ENCODE measurements at regions not wholly inside any gene's neighbourhood (a gene's known extent, or its start where the extent isn't known, plus 50 kb on each side); places are given as distances from the start of the nearest gene placed in this dataset.
A peak's percentile ranks its signal among the peaks of the same experiment; 100 is the strongest.
"Not testable (repeated sequence)": the region's sequence is repeated elsewhere in the genome, so short reads cannot be mapped to it uniquely, and the experiment has no call there.

DNA sequence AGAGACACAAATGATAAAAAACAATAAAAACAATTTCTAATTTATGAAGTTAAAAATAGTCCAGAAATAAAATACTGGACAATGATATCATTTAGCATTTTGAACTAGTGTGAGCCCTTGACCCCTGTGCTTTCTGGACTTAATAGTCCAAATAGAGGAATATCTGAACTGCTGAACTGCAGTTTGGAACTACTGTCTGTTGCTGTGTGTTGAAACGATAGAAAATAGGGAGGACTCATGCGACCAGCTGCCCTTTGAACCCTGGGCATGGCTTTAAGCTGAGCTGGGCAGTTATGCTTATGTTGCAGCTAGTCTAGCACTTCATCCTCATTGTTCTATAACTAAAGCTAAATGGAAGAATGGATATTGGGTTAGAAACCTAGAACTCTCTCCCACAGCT, 99.5 kb downstream of the FMR1NB start:
- no peak for DNase-seq (ENCODE audit: low read depth in 2 of 2)
- no peak overlapping the region for H3K4me3 ChIP-seq (replicated peaks in 1 of 2; ENCODE audit: low read depth in 2 of 2, low read length in 2 of 2)
- TF ChIP-seq, protein P1, sequence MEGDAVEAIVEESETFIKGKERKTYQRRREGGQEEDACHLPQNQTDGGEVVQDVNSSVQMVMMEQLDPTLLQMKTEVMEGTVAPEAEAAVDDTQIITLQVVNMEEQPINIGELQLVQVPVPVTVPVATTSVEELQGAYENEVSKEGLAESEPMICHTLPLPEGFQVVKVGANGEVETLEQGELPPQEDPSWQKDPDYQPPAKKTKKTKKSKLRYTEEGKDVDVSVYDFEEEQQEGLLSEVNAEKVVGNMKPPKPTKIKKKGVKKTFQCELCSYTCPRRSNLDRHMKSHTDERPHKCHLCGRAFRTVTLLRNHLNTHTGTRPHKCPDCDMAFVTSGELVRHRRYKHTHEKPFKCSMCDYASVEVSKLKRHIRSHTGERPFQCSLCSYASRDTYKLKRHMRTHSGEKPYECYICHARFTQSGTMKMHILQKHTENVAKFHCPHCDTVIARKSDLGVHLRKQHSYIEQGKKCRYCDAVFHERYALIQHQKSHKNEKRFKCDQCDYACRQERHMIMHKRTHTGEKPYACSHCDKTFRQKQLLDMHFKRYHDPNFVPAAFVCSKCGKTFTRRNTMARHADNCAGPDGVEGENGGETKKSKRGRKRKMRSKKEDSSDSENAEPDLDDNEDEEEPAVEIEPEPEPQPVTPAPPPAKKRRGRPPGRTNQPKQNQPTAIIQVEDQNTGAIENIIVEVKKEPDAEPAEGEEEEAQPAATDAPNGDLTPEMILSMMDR (IDR thresholded peaks at IDR 0.05; ENCODE audit: low read depth, low read length): no peak

DNA sequence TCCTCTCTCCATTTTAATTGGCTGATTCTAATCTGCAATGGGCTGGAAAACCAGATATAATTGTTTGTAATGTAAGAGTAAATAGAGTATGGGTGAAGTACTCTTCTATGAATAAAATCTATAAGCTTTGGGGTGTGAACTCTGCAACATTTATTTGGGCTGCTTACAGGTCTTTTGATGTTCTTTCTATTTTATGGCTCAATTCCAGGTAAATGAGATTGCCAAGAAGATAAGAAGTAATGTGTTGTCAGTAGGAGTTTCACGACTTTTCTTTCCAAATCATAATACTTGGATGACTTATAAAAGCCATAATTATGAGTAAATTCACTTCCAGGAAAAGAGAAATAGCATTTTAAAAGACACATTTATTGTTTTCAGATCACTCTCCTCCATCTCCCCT, 103.5 kb downstream of the FMR1NB start:
- H3K4me3 ChIP-seq (replicated peaks in 1 of 2; ENCODE audit: low read depth in 2 of 2, low read length in 2 of 2): no peak overlapping the region
- no peak for DNase-seq (ENCODE audit: low read depth in 2 of 2)
- TF ChIP-seq, protein P1 (IDR thresholded peaks at IDR 0.05; ENCODE audit: low read depth, low read length): no peak

DNA sequence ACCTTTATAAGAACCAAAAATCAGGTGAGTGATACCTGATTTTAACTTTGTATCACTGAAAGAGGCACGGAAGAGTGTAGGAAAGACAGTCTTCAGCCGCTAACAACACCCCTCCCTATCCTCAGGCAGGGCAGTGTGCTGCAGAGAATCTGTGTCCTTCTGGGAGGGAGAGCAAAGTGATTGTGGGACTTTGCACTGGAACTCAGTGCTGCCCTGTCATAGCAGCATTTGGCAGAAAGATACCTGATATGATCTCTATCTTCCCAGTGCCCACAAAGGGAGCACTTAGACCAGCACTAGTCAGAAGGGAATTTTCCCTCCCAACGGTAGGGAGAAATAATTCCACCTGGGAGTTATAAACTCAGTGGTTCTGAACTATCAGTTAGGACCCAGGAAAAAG, 139.0 kb downstream of the FMR1NB start:
- TF ChIP-seq, protein P1 (IDR thresholded peaks at IDR 0.05; ENCODE audit: low read depth, low read length): no peak

DNA sequence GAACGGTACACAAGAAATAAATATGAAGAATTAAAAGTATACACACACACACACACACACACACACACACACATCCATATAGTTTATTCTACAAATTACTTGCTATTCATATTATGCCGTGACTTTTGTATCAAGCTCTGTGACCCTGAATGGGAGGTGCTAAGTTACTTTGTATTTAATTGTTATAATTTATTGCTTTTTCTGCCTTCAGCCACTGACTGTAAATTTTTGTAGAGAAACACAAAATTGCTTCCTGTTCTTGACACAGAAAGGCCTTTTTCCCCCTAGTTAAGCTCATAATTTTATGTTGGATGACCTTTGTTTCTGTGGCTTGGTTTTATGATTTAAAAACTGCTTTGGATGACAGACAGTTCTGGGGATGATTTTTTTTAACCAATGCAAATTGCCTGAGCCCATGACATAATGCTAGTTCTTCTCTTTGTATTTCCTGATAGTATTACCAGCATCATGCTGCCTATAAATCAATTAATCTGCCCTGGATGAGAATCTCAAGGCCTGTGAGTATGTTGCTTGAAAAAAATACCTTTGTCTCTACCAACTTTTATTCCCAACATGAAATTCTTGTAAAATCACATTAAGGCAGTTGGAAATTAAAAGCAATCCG, 140.0 kb downstream of the FMR1NB start:
- TF ChIP-seq, protein P1 (IDR thresholded peaks at IDR 0.05; ENCODE audit: low read depth, low read length): no peak
- H3K4me3 ChIP-seq (replicated peaks in 1 of 2; ENCODE audit: low read depth in 2 of 2, low read length in 2 of 2): no peak overlapping the region
- no peak for DNase-seq (ENCODE audit: low read depth in 2 of 2)

More for the DNA sequence above, 139.0 kb downstream of the FMR1NB start:
- no peak overlapping the region for H3K4me3 ChIP-seq (replicated peaks in 1 of 2; ENCODE audit: low read depth in 2 of 2, low read length in 2 of 2)
- no peak for DNase-seq (ENCODE audit: low read depth in 2 of 2)

DNA sequence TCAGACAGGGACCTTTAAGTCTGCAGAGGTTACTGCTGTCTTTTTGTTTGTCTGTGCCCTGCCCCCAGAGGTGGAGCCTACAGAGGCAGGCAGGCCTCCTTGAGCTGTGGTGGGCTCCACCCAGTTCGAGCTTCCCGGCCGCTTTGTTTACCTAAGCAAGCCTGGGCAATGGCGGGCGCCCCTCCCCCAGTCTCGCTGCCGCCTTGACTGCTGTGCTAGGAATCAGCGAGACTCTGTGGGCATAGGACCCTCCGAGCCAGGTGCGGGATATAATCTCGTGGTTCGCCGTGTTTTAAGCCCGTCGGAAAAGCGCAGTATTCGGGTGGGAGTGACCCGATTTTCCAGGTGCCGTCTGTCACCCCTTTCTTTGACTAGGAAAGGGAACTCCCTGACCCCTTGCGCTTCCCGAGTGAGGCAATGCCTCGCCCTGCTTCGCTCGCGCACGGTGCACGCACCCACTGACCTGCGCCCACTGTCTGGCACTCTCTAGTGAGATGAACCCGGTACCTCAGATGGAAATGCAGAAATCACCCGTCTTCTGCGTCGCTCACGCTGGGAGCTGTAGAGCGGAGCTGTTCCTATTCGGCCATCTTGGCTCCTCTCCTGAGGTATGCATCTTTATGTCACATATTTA, 147.9 kb downstream of the FMR1NB start:
- not testable (repeated sequence) for H3K4me3 ChIP-seq (replicated peaks in 1 of 2; ENCODE audit: low read depth in 2 of 2, low read length in 2 of 2); DNase-seq (ENCODE audit: low read depth in 2 of 2)

DNA sequence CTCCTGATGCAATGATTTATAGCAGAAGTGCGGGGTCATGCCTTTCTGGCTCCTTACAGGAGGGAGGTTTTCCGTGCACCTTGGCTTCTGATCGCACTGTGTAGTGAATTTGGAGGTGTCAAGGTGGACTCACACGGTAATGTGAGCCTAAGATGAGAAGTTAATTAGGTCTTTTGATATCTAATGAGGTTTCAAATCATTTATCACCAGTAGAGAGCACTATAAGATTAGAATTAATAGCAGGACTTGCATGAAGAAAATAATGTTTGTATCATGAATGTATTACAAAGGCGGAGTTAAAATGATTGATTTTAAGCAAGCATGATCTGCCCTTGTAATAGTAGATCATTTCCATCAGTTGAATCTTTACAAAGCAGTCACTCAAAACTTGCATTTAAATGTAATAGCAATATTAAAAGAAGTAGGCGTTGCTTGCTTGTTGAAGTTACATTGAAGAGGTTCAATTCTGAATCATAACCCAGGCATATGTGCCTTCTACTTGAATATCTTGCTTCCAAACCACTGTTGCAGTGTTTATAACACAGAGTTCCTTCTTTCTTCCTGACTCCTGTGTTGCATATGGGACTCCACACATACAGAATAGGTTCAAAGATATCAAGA, 152.1 kb downstream of the FMR1NB start:
- H3K4me3 ChIP-seq (replicated peaks in 1 of 2; ENCODE audit: low read depth in 2 of 2, low read length in 2 of 2): no peak overlapping the region
- TF ChIP-seq, protein P1 (IDR thresholded peaks at IDR 0.05; ENCODE audit: low read depth, low read length): no peak
- DNase-seq (ENCODE audit: low read depth in 2 of 2): peak; percentile 2 to 5

DNA sequence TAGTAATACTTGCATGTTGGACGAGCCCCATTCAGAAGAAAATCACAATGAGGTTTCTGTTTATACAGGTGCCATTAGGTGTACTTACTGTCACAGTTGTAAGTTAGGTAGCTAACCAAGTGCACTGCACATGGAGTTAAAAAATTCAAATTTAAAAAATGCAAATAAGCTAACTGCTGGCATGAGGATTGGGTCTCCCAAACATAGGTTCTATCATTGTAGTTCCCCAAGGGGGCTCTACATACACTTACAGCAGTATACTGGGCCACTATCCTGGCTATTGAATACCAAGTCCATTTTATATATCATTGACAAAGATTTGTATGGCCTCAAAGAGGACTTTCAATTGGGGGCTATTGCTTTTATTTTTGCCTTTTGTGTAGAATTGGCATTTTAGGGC, 153.4 kb downstream of the FMR1NB start:
- TF ChIP-seq, protein P1 (IDR thresholded peaks at IDR 0.05; ENCODE audit: low read depth, low read length): no peak
- DNase-seq (ENCODE audit: low read depth in 2 of 2): no peak
- H3K4me3 ChIP-seq (replicated peaks in 1 of 2; ENCODE audit: low read depth in 2 of 2, low read length in 2 of 2): no peak overlapping the region
